ENCODE measurements at regions not wholly inside any gene's neighbourhood (a gene's known extent, or its start where the extent isn't known, plus 50 kb on each side); places are given as distances from the start of the nearest gene placed in this dataset.

GRCh38 chr14:65186951-65187350, 84.6 kb upstream of the MAX start:
- no peak for DNase-seq (ENCODE audit: low read depth)

- DNase-seq (ENCODE audit: low read depth) = no peak
These were observed 85.2 kb upstream of the MAX start for GRCh38 chr14:65187421-65188049.

- DNase-seq (ENCODE audit: low read depth) = no peak
These were observed 88.0 kb upstream of the MAX start for GRCh38 chr14:65190312-65190711.

- no peak for DNase-seq (ENCODE audit: low read depth)
These were observed 89.4 kb upstream of the MAX start for GRCh38 chr14:65191716-65192115.

GRCh38 chr14:65192686-65193085, 90.4 kb upstream of the MAX start:
- DNase-seq (ENCODE audit: low read depth) = no peak

GRCh38 chr14:65193916-65194590, 91.7 kb upstream of the MAX start:
- no peak for DNase-seq (ENCODE audit: low read depth)

- no peak for DNase-seq (ENCODE audit: low read depth)
These were observed 92.9 kb upstream of the MAX start for GRCh38 chr14:65195042-65195719.

GRCh38 chr14:65198346-65198745, 96.0 kb upstream of the MAX start:
- DNase-seq (ENCODE audit: low read depth) = no peak

GRCh38 chr14:65200454-65200853, 98.1 kb upstream of the MAX start:
- no peak for DNase-seq (ENCODE audit: low read depth)

- no peak for DNase-seq (ENCODE audit: low read depth)
These were observed 101.3 kb upstream of the MAX start for GRCh38 chr14:65203574-65203973.

- no peak for DNase-seq (ENCODE audit: low read depth)
These were observed 101.7 kb upstream of the MAX start for GRCh38 chr14:65204056-65204455.

- no peak for DNase-seq (ENCODE audit: low read depth)
These were observed 103.7 kb upstream of the MAX start for GRCh38 chr14:65206078-65206447.

- peak; percentile 53 for DNase-seq (ENCODE audit: low read depth)
These were observed 104.3 kb upstream of the MAX start for GRCh38 chr14:65206448-65207096.

GRCh38 chr14:65208548-65208947, 106.2 kb upstream of the MAX start:
- no peak for DNase-seq (ENCODE audit: low read depth)

GRCh38 chr14:65210118-65210821, 108.0 kb upstream of the MAX start:
- DNase-seq (ENCODE audit: low read depth) = no peak

- DNase-seq (ENCODE audit: low read depth) = no peak
These were observed 108.5 kb upstream of the MAX start for GRCh38 chr14:65210822-65211182.

- peak; percentile 50 for DNase-seq (ENCODE audit: low read depth)
These were observed 109.1 kb upstream of the MAX start for GRCh38 chr14:65211341-65211987.

GRCh38 chr14:65213316-65213715, 111.0 kb upstream of the MAX start:
- DNase-seq (ENCODE audit: low read depth) = no peak

GRCh38 chr14:65214741-65215140, 112.4 kb upstream of the MAX start:
- DNase-seq (ENCODE audit: low read depth) = no peak

GRCh38 chr14:65219353-65219752, 117.0 kb upstream of the MAX start:
- no peak for DNase-seq (ENCODE audit: low read depth)

GRCh38 chr14:65222440-65222858, 120.1 kb upstream of the MAX start:
- DNase-seq (ENCODE audit: low read depth) = no peak

- no peak for DNase-seq (ENCODE audit: low read depth)
These were observed 121.3 kb upstream of the MAX start for GRCh38 chr14:65223636-65224035.

Data from non-pigmented ciliary epithelial cell (primary cell).